ENCODE measurements at regions not wholly inside any gene's neighbourhood (a gene's known extent, or its start where the extent isn't known, plus 50 kb on each side); places are given as distances from the start of the nearest gene placed in this dataset.

GRCh38 chr5:119928974-119929373 lies 299.6 kb downstream of the FAM170A start:
- no peaks in the 10 kb centered on the region for H4K20me1 ChIP-seq (replicated peaks; ENCODE audit: control insufficient read depth, insufficient read depth, low read length)
- no peaks in the 10 kb centered on the region for H3K9me3 ChIP-seq (replicated peaks; ENCODE audit: control insufficient read depth, insufficient read depth, low read depth, low read length)
- intact Hi-C loops (cut with micrococcal nuclease): no loop called here
- no peak overlapping the region for H3K4me2 ChIP-seq (ENCODE audit: insufficient read depth, low read length)
- no peak overlapping the region for H3K9ac ChIP-seq (ENCODE audit: insufficient read depth in 1 of 2, low read depth in 2 of 2, low read length in 2 of 2)
- no TSS peak for BruUV-seq (replicated peaks)
- no peaks in the 10 kb centered on the region for H3K4me1 ChIP-seq (replicated peaks in 1 of 2; ENCODE audit: control insufficient read depth in 2 of 2, insufficient read depth in 2 of 2, low read length in 2 of 2)
- no peaks in the 10 kb centered on the region for H3K36me3 ChIP-seq (ENCODE audit: control insufficient read depth, insufficient read depth, low read length)
- no peak for ATAC-seq
- CTCF ChIA-PET (ENCODE audit: low intra/inter-chr PET ratio): no interaction called here
- no peak overlapping the region for H2AFZ ChIP-seq (ENCODE audit: low read depth, low read length)
- no peaks in the 10 kb centered on the region for H3K79me2 ChIP-seq (ENCODE audit: control insufficient read depth, insufficient read depth, low read length)
- TF ChIP-seq NCOR1 (IDR thresholded peaks at IDR 0.05) (no peak), HDAC2 (IDR thresholded peaks at IDR 0.05) (no peak), STAT5B (CRISPR knock-in tag; IDR thresholded peaks at IDR 0.05) (no peak), SMARCA5 (IDR thresholded peaks at IDR 0.05) (no peak), ZNF592 (IDR thresholded peaks at IDR 0.05) (no peak), MBD2 (IDR thresholded peaks at IDR 0.05; ENCODE audit: borderline replicate concordance, low read depth) (no peak), DNMT1 (IDR thresholded peaks at IDR 0.05) (no peak), USF1 (CRISPR knock-in tag; IDR thresholded peaks at IDR 0.05) (no peak), E2F3 (CRISPR knock-in tag; IDR thresholded peaks at IDR 0.05) (no peak), ILK (tag; IDR thresholded peaks at IDR 0.05; ENCODE audit: borderline replicate concordance, low read depth) (no peak), SMARCC2 (IDR thresholded peaks at IDR 0.05; ENCODE audit: low read depth) (no peak), THAP12 (CRISPR knock-in tag; IDR thresholded peaks at IDR 0.05) (no peak), ZNF384 (IDR thresholded peaks at IDR 0.05; ENCODE audit: low read depth, low read length) (no peak), SIN3A (IDR thresholded peaks at IDR 0.05; ENCODE audit: borderline replicate concordance in 2 of 2, control insufficient read depth in 1 of 2, low read depth in 2 of 2, low read length in 2 of 2) (no peak), ATF3 (IDR thresholded peaks at IDR 0.05) (no peak), ATF3 (CRISPR knock-in tag; conservative IDR thresholded peaks at IDR 0.05) (no peak), ATF1 (CRISPR knock-in tag; IDR thresholded peaks at IDR 0.05) (no peak), ATF1 (tag; IDR thresholded peaks at IDR 0.05) (no peak)
- H3K27ac ChIP-seq (ENCODE audit: extremely low read depth, low read depth, low read length): no peak overlapping the region
- no peaks in the 10 kb centered on the region for H3K27me3 ChIP-seq (ENCODE audit: control insufficient read depth in 2 of 2, insufficient read depth in 2 of 2, low read length in 2 of 2)
- POLR2A ChIA-PET: no interaction called here
- no peak overlapping the region for H3K4me3 ChIP-seq
- DNase-seq (ENCODE audit: extremely low read depth in 1 of 4, low spot score in 3 of 4): no peak
- no peak for FAIRE-seq
- in situ Hi-C loops (cut with MboI): no loop called here
- H3K9me1 ChIP-seq (ENCODE audit: control insufficient read depth, insufficient read depth, low read length): no peaks in the 10 kb centered on the region

All from K562 (cell line).